22Rv1 (cell line): ENCODE measurements at regions not wholly inside any gene's neighbourhood (a gene's known extent, or its start where the extent isn't known, plus 50 kb on each side); places are given as distances from the start of the nearest gene placed in this dataset.

ENCODE experiments used
- CTCF ChIP-seq: fragments of 450-650 bp; IDR thresholded peaks from 2 replicates; pipeline ENCODE4 v1.5.1; 2017; ENCODE audit warnings: mild to moderate bottlenecking
- ZFX ChIP-seq: fragments of 450-650 bp; IDR thresholded peaks from 2 replicates; pipeline ENCODE4 v1.6.1; 2017; ENCODE audit warnings: antibody characterized with exemption, borderline replicate concordance

- TF ChIP-seq CTCF (no peak), ZFX (no peak)
Measured at GRCh38 chr13:81425286-81425685, 1084.4 kb upstream of the SPRY2 start.
